NCI-H1694 treated with DMSO at 0.1 percent for 48 hours (cell line): ENCODE measurements at regions not wholly inside any gene's neighbourhood (a gene's known extent, or its start where the extent isn't known, plus 50 kb on each side); places are given as distances from the start of the nearest gene placed in this dataset.

Experiments
- DNase-seq: peaks from one replicate; lab custom pipeline; 2025; lab: John Stamatoyannopoulos, UW

GRCh38 chr6:165229216-165229615, 80.2 kb downstream of the C6orf118 start:
- DNase-seq: no peak

- no peak for DNase-seq
Measured at GRCh38 chr6:165227644-165228329, 81.6 kb downstream of the C6orf118 start.

GRCh38 chr6:165223736-165224135, 85.7 kb downstream of the C6orf118 start:
- no peak for DNase-seq

- no peak for DNase-seq
Measured at GRCh38 chr6:165223101-165223500, 86.3 kb downstream of the C6orf118 start.

- DNase-seq: no peak
Measured at GRCh38 chr6:165222315-165223025, 86.9 kb downstream of the C6orf118 start.

- DNase-seq: no peak
Measured at GRCh38 chr6:165220045-165220444, 89.4 kb downstream of the C6orf118 start.

GRCh38 chr6:165219629-165220028, 89.8 kb downstream of the C6orf118 start:
- no peak for DNase-seq

- no peak for DNase-seq
Measured at GRCh38 chr6:165218829-165219228, 90.6 kb downstream of the C6orf118 start.

GRCh38 chr6:165206798-165207197, 102.6 kb downstream of the C6orf118 start:
- DNase-seq: no peak

- no peak for DNase-seq
Measured at GRCh38 chr6:165205632-165206031, 103.8 kb downstream of the C6orf118 start.

- no peak for DNase-seq
Measured at GRCh38 chr6:165204807-165205545, 104.4 kb downstream of the C6orf118 start.

- no peak for DNase-seq
Measured at GRCh38 chr6:165200178-165200577, 109.2 kb downstream of the C6orf118 start.

- no peak for DNase-seq
Measured at GRCh38 chr6:165191461-165191860, 117.9 kb downstream of the C6orf118 start.

GRCh38 chr6:165186441-165187205, 122.8 kb downstream of the C6orf118 start:
- DNase-seq: no peak

GRCh38 chr6:165186041-165186440, 123.4 kb downstream of the C6orf118 start:
- no peak for DNase-seq

GRCh38 chr6:165184192-165184979, 125.0 kb downstream of the C6orf118 start:
- no peak for DNase-seq

- DNase-seq: no peak
Measured at GRCh38 chr6:165183496-165184140, 125.8 kb downstream of the C6orf118 start.

GRCh38 chr6:165183071-165183470, 126.3 kb downstream of the C6orf118 start:
- no peak for DNase-seq

GRCh38 chr6:165181951-165182414, 127.4 kb downstream of the C6orf118 start:
- DNase-seq: no peak

GRCh38 chr6:165178056-165178455, 131.3 kb downstream of the C6orf118 start:
- no peak for DNase-seq

- DNase-seq: no peak
Measured at GRCh38 chr6:165173484-165173883, 135.9 kb downstream of the C6orf118 start.
